ENCODE measurements at regions not wholly inside any gene's neighbourhood (a gene's known extent, or its start where the extent isn't known, plus 50 kb on each side); places are given as distances from the start of the nearest gene placed in this dataset.

GRCh38 chr5:23223846-23224245 lies 283.6 kb upstream of the PRDM9 start:
- TF ChIP-seq CTCF (IDR thresholded peaks at IDR 0.05), result no peak
- no peak for TF ChIP-seq POLR2A (IDR thresholded peaks at IDR 0.05)
